ENCODE measurements at regions not wholly inside any gene's neighbourhood (a gene's known extent, or its start where the extent isn't known, plus 50 kb on each side); places are given as distances from the start of the nearest gene placed in this dataset.

GRCh38 chr9:115357821-115358220 lies 239.9 kb upstream of the TNC start:
- H3K36me3 ChIP-seq (ENCODE audit: insufficient read depth, low read length), result no peaks in the 10 kb centered on the region
- no peaks in the 10 kb centered on the region for H3K4me1 ChIP-seq (ENCODE audit: insufficient read depth, low read length)
- H3K27me3 ChIP-seq (ENCODE audit: control insufficient read depth in 1 of 2, insufficient read depth in 2 of 2, low read length in 2 of 2), result no peaks in the 10 kb centered on the region
- H3K27ac ChIP-seq (ENCODE audit: low read depth, low read length), result no peak overlapping the region
- H3K9ac ChIP-seq (ENCODE audit: low read length), result no peak overlapping the region
- no peak overlapping the region for H3K4me3 ChIP-seq (ENCODE audit: low read depth in 1 of 2, low read length in 2 of 2)
- no peaks in the 10 kb centered on the region for H3K9me3 ChIP-seq (ENCODE audit: low read length)

GRCh38 chr9:115359017-115359780 lies 241.2 kb upstream of the TNC start:
- no peak overlapping the region for H3K9ac ChIP-seq (ENCODE audit: low read length)
- H3K4me3 ChIP-seq (ENCODE audit: low read depth in 1 of 2, low read length in 2 of 2), result no peak overlapping the region
- no peaks in the 10 kb centered on the region for H3K9me3 ChIP-seq (ENCODE audit: low read length)
- H3K36me3 ChIP-seq (ENCODE audit: insufficient read depth, low read length), result no peaks in the 10 kb centered on the region
- H3K27ac ChIP-seq (ENCODE audit: low read depth, low read length), result no peak overlapping the region
- no peaks in the 10 kb centered on the region for H3K4me1 ChIP-seq (ENCODE audit: insufficient read depth, low read length)
- no peaks in the 10 kb centered on the region for H3K27me3 ChIP-seq (ENCODE audit: control insufficient read depth in 1 of 2, insufficient read depth in 2 of 2, low read length in 2 of 2)

- Histone ChIP-seq H3K9me3 (ENCODE audit: low read length) (no peaks in the 10 kb centered on the region), H3K9ac (ENCODE audit: low read length) (no peak overlapping the region), H3K4me3 (ENCODE audit: low read depth in 1 of 2, low read length in 2 of 2) (no peak overlapping the region), H3K27ac (ENCODE audit: low read depth, low read length) (no peak overlapping the region), H3K36me3 (ENCODE audit: insufficient read depth, low read length) (no peaks in the 10 kb centered on the region), H3K4me1 (ENCODE audit: insufficient read depth, low read length) (no peaks in the 10 kb centered on the region), H3K27me3 (ENCODE audit: control insufficient read depth in 1 of 2, insufficient read depth in 2 of 2, low read length in 2 of 2) (no peaks in the 10 kb centered on the region)
Observed at GRCh38 chr9:115360122-115360521, 242.2 kb upstream of the TNC start.

- no peaks in the 10 kb centered on the region for H3K9me3 ChIP-seq (ENCODE audit: low read length)
Observed at GRCh38 chr9:115362101-115362500, 244.1 kb upstream of the TNC start.

GRCh38 chr9:115362640-115363039 lies 244.7 kb upstream of the TNC start:
- H3K4me1 ChIP-seq (ENCODE audit: insufficient read depth, low read length), result no peaks in the 10 kb centered on the region
- H3K27me3 ChIP-seq (ENCODE audit: control insufficient read depth in 1 of 2, insufficient read depth in 2 of 2, low read length in 2 of 2), result no peaks in the 10 kb centered on the region
- no peak overlapping the region for H3K4me3 ChIP-seq (ENCODE audit: low read depth in 1 of 2, low read length in 2 of 2)
- H3K9me3 ChIP-seq (ENCODE audit: low read length), result no peaks in the 10 kb centered on the region
- no peak overlapping the region for H3K27ac ChIP-seq (ENCODE audit: low read depth, low read length)
- no peak overlapping the region for H3K9ac ChIP-seq (ENCODE audit: low read length)
- no peaks in the 10 kb centered on the region for H3K36me3 ChIP-seq (ENCODE audit: insufficient read depth, low read length)

More at GRCh38 chr9:115362101-115362500, 244.1 kb upstream of the TNC start:
- Histone ChIP-seq H3K36me3 (ENCODE audit: insufficient read depth, low read length) (no peaks in the 10 kb centered on the region), H3K27me3 (ENCODE audit: control insufficient read depth in 1 of 2, insufficient read depth in 2 of 2, low read length in 2 of 2) (no peaks in the 10 kb centered on the region), H3K4me3 (ENCODE audit: low read depth in 1 of 2, low read length in 2 of 2) (no peak overlapping the region), H3K4me1 (ENCODE audit: insufficient read depth, low read length) (no peaks in the 10 kb centered on the region), H3K9ac (ENCODE audit: low read length) (no peak overlapping the region), H3K27ac (ENCODE audit: low read depth, low read length) (no peak overlapping the region)

GRCh38 chr9:115364991-115365390 lies 247.0 kb upstream of the TNC start:
- no peaks in the 10 kb centered on the region for H3K4me1 ChIP-seq (ENCODE audit: insufficient read depth, low read length)
- no peaks in the 10 kb centered on the region for H3K27me3 ChIP-seq (ENCODE audit: control insufficient read depth in 1 of 2, insufficient read depth in 2 of 2, low read length in 2 of 2)
- no peak overlapping the region for H3K27ac ChIP-seq (ENCODE audit: low read depth, low read length)
- no peak overlapping the region for H3K9ac ChIP-seq (ENCODE audit: low read length)
- H3K4me3 ChIP-seq (ENCODE audit: low read depth in 1 of 2, low read length in 2 of 2), result no peak overlapping the region
- no peaks in the 10 kb centered on the region for H3K9me3 ChIP-seq (ENCODE audit: low read length)
- H3K36me3 ChIP-seq (ENCODE audit: insufficient read depth, low read length), result no peaks in the 10 kb centered on the region

GRCh38 chr9:115367321-115367720 lies 249.4 kb upstream of the TNC start:
- H3K9me3 ChIP-seq (ENCODE audit: low read length), result no peaks in the 10 kb centered on the region
- H3K27ac ChIP-seq (ENCODE audit: low read depth, low read length), result no peak overlapping the region
- H3K4me1 ChIP-seq (ENCODE audit: insufficient read depth, low read length), result no peaks in the 10 kb centered on the region
- H3K4me3 ChIP-seq (ENCODE audit: low read depth in 1 of 2, low read length in 2 of 2), result no peak overlapping the region
- H3K9ac ChIP-seq (ENCODE audit: low read length), result no peak overlapping the region
- no peaks in the 10 kb centered on the region for H3K27me3 ChIP-seq (ENCODE audit: control insufficient read depth in 1 of 2, insufficient read depth in 2 of 2, low read length in 2 of 2)
- no peaks in the 10 kb centered on the region for H3K36me3 ChIP-seq (ENCODE audit: insufficient read depth, low read length)

GRCh38 chr9:115367780-115368525 lies 250.0 kb upstream of the TNC start:
- no peaks in the 10 kb centered on the region for H3K9me3 ChIP-seq (ENCODE audit: low read length)
- no peaks in the 10 kb centered on the region for H3K4me1 ChIP-seq (ENCODE audit: insufficient read depth, low read length)
- no peak overlapping the region for H3K9ac ChIP-seq (ENCODE audit: low read length)

GRCh38 chr9:115369322-115369957 lies 251.5 kb upstream of the TNC start:
- H3K4me3 ChIP-seq (ENCODE audit: low read depth in 1 of 2, low read length in 2 of 2), result no peak overlapping the region
- no peaks in the 10 kb centered on the region for H3K36me3 ChIP-seq (ENCODE audit: insufficient read depth, low read length)
- H3K4me1 ChIP-seq (ENCODE audit: insufficient read depth, low read length), result no peaks in the 10 kb centered on the region
- no peak overlapping the region for H3K27ac ChIP-seq (ENCODE audit: low read depth, low read length)
- no peaks in the 10 kb centered on the region for H3K27me3 ChIP-seq (ENCODE audit: control insufficient read depth in 1 of 2, insufficient read depth in 2 of 2, low read length in 2 of 2)
- H3K9ac ChIP-seq (ENCODE audit: low read length), result no peak overlapping the region
- H3K9me3 ChIP-seq (ENCODE audit: low read length), result no peaks in the 10 kb centered on the region

More at GRCh38 chr9:115367780-115368525, 250.0 kb upstream of the TNC start:
- Histone ChIP-seq H3K27me3 (ENCODE audit: control insufficient read depth in 1 of 2, insufficient read depth in 2 of 2, low read length in 2 of 2) (no peaks in the 10 kb centered on the region), H3K27ac (ENCODE audit: low read depth, low read length) (no peak overlapping the region), H3K4me3 (ENCODE audit: low read depth in 1 of 2, low read length in 2 of 2) (no peak overlapping the region), H3K36me3 (ENCODE audit: insufficient read depth, low read length) (no peaks in the 10 kb centered on the region)

GRCh38 chr9:115373000-115373709 lies 255.2 kb upstream of the TNC start:
- Histone ChIP-seq H3K9me3 (ENCODE audit: low read length) (no peaks in the 10 kb centered on the region), H3K27ac (ENCODE audit: low read depth, low read length) (no peak overlapping the region), H3K36me3 (ENCODE audit: insufficient read depth, low read length) (no peaks in the 10 kb centered on the region), H3K4me3 (ENCODE audit: low read depth in 1 of 2, low read length in 2 of 2) (no peak overlapping the region), H3K27me3 (ENCODE audit: control insufficient read depth in 1 of 2, insufficient read depth in 2 of 2, low read length in 2 of 2) (no peaks in the 10 kb centered on the region), H3K4me1 (ENCODE audit: insufficient read depth, low read length) (no peaks in the 10 kb centered on the region), H3K9ac (ENCODE audit: low read length) (no peak overlapping the region)

GRCh38 chr9:115373710-115374045 lies 255.7 kb upstream of the TNC start:
- Histone ChIP-seq H3K9ac (ENCODE audit: low read length) (no peak overlapping the region), H3K27me3 (ENCODE audit: control insufficient read depth in 1 of 2, insufficient read depth in 2 of 2, low read length in 2 of 2) (no peaks in the 10 kb centered on the region), H3K4me3 (ENCODE audit: low read depth in 1 of 2, low read length in 2 of 2) (no peak overlapping the region), H3K9me3 (ENCODE audit: low read length) (no peaks in the 10 kb centered on the region), H3K36me3 (ENCODE audit: insufficient read depth, low read length) (no peaks in the 10 kb centered on the region), H3K4me1 (ENCODE audit: insufficient read depth, low read length) (no peaks in the 10 kb centered on the region), H3K27ac (ENCODE audit: low read depth, low read length) (no peak overlapping the region)

Data from muscle layer of colon (tissue), 2 donors.